HEK293 (cell line): ENCODE measurements at regions not wholly inside any gene's neighbourhood (a gene's known extent, or its start where the extent isn't known, plus 50 kb on each side); places are given as distances from the start of the nearest gene placed in this dataset.

Experiments used
- OSR2 ChIP-seq: fragments of 450-650 bp; formaldehyde crosslinking; IDR thresholded peaks from 2 replicates; pipeline ENCODE4 v1.5.1; 2016; ENCODE audit warnings: missing biosample characterization, missing genetic modification characterization
- REPIN1 ChIP-seq: fragments of 450-650 bp; formaldehyde crosslinking; IDR thresholded peaks from 2 replicates; pipeline ENCODE4 v1.5.1; 2017; ENCODE audit warnings: missing biosample characterization, missing genetic modification characterization, low read depth
- SCRT1 ChIP-seq: fragments of 450-650 bp; formaldehyde crosslinking; IDR thresholded peaks from 2 replicates; pipeline ENCODE4 v1.5.1; 2016; ENCODE audit warnings: missing biosample characterization, missing genetic modification characterization, borderline replicate concordance
- SP7 ChIP-seq: fragments of 450-650 bp; formaldehyde crosslinking; IDR thresholded peaks from 2 replicates; pipeline ENCODE4 v1.5.1; 2016; ENCODE audit warnings: missing biosample characterization, missing genetic modification characterization
- WT1 ChIP-seq: fragments of 450-650 bp; formaldehyde crosslinking; IDR thresholded peaks from 2 replicates; pipeline ENCODE4 v1.5.1; 2016; ENCODE audit warnings: missing biosample characterization, missing genetic modification characterization
- ZBTB21 ChIP-seq: fragments of 450-650 bp; formaldehyde crosslinking; IDR thresholded peaks from 2 replicates; pipeline ENCODE4 v1.5.1; 2017; ENCODE audit warnings: missing biosample characterization, missing genetic modification characterization
- ZBTB48 ChIP-seq: fragments of 450-650 bp; formaldehyde crosslinking; IDR thresholded peaks from 2 replicates; pipeline ENCODE4 v1.5.1; 2016; ENCODE audit warnings: missing biosample characterization, missing genetic modification characterization
- ZBTB8A ChIP-seq: fragments of 450-650 bp; formaldehyde crosslinking; IDR thresholded peaks from 2 replicates; pipeline ENCODE4 v1.5.1; 2016; ENCODE audit warnings: missing biosample characterization, missing genetic modification characterization
- ZIC2 ChIP-seq: fragments of 450-650 bp; formaldehyde crosslinking; IDR thresholded peaks from 2 replicates; pipeline ENCODE4 v1.5.1; 2016; ENCODE audit warnings: missing biosample characterization, missing genetic modification characterization
- ZNF2 ChIP-seq: fragments of 450-650 bp; formaldehyde crosslinking; IDR thresholded peaks from 2 replicates; pipeline ENCODE4 v1.5.1; 2016; ENCODE audit warnings: missing biosample characterization, missing genetic modification characterization
- ZNF248 ChIP-seq: fragments of 450-650 bp; formaldehyde crosslinking; IDR thresholded peaks from 2 replicates; pipeline ENCODE4 v1.5.1; 2017; ENCODE audit warnings: missing biosample characterization, missing genetic modification characterization
- ZNF561 ChIP-seq: fragments of 450-650 bp; IDR thresholded peaks from 2 replicates; pipeline ENCODE4 v1.5.1; 2018; ENCODE audit warnings: missing biosample characterization, missing genetic modification characterization, borderline replicate concordance
- ZNF600 ChIP-seq: fragments of 450-650 bp; formaldehyde crosslinking; IDR thresholded peaks from 2 replicates; pipeline ENCODE4 v1.5.1; 2016; ENCODE audit warnings: missing biosample characterization, missing genetic modification characterization
- ZNF610 ChIP-seq: fragments of 450-650 bp; formaldehyde crosslinking; IDR thresholded peaks from 2 replicates; pipeline ENCODE4 v1.5.1; 2016; ENCODE audit warnings: missing biosample characterization, missing genetic modification characterization, borderline replicate concordance
- ZNF747 ChIP-seq: fragments of 450-650 bp; formaldehyde crosslinking; IDR thresholded peaks from 2 replicates; pipeline ENCODE4 v1.5.1; 2016; ENCODE audit warnings: missing biosample characterization, missing genetic modification characterization
- ZNF843 ChIP-seq: fragments of 450-650 bp; formaldehyde crosslinking; IDR thresholded peaks from 2 replicates; pipeline ENCODE4 v1.5.1; 2016; ENCODE audit warnings: missing biosample characterization, missing genetic modification characterization
- ZSCAN30 ChIP-seq: fragments of 450-650 bp; IDR thresholded peaks from 2 replicates; pipeline ENCODE4 v1.5.1; 2018; ENCODE audit warnings: missing biosample characterization, mild to moderate bottlenecking, missing genetic modification characterization, moderate library complexity
- ZSCAN4 ChIP-seq: fragments of 450-650 bp; formaldehyde crosslinking; IDR thresholded peaks from 2 replicates; pipeline ENCODE4 v1.5.1; 2017; ENCODE audit warnings: missing biosample characterization, missing genetic modification characterization
- ZSCAN5A ChIP-seq: fragments of 450-650 bp; formaldehyde crosslinking; IDR thresholded peaks from 2 replicates; pipeline ENCODE4 v1.5.1; 2016; ENCODE audit warnings: missing biosample characterization, missing genetic modification characterization
- TF ChIP-seq, protein P1 (sequence below): fragments of 450-650 bp; formaldehyde crosslinking; conservative IDR thresholded peaks from 2 replicates; pipeline ENCODE4 v1.5.1; 2016; ENCODE audit warnings: low read depth, missing biosample characterization, missing genetic modification characterization
- TF ChIP-seq, protein P2 (sequence below): fragments of 450-650 bp; formaldehyde crosslinking; IDR thresholded peaks from 2 replicates; pipeline ENCODE4 v1.5.1; 2017; ENCODE audit warnings: missing biosample characterization, missing genetic modification characterization
- TF ChIP-seq, protein P3 (sequence below): IDR thresholded peaks from 2 replicates; pipeline ENCODE4 v1.6.1; 2011; ENCODE audit warnings: mild to moderate bottlenecking, low read depth, low read length, borderline replicate concordance
- TF ChIP-seq, protein P4 (sequence below): fragments of 450-650 bp; formaldehyde crosslinking; IDR thresholded peaks from 2 replicates; pipeline ENCODE4 v1.5.1; 2016; ENCODE audit warnings: missing biosample characterization, missing genetic modification characterization
- TF ChIP-seq, protein P5 (sequence below): fragments of 450-650 bp; formaldehyde crosslinking; IDR thresholded peaks from 2 replicates; pipeline ENCODE4 v1.5.1; 2016; ENCODE audit warnings: missing biosample characterization, missing genetic modification characterization
- TF ChIP-seq, protein P6 (sequence below): fragments of 450-650 bp; formaldehyde crosslinking; IDR thresholded peaks from 2 replicates; pipeline ENCODE4 v1.5.1; 2016; ENCODE audit warnings: missing biosample characterization, missing genetic modification characterization

- TF ChIP-seq, protein P1, sequence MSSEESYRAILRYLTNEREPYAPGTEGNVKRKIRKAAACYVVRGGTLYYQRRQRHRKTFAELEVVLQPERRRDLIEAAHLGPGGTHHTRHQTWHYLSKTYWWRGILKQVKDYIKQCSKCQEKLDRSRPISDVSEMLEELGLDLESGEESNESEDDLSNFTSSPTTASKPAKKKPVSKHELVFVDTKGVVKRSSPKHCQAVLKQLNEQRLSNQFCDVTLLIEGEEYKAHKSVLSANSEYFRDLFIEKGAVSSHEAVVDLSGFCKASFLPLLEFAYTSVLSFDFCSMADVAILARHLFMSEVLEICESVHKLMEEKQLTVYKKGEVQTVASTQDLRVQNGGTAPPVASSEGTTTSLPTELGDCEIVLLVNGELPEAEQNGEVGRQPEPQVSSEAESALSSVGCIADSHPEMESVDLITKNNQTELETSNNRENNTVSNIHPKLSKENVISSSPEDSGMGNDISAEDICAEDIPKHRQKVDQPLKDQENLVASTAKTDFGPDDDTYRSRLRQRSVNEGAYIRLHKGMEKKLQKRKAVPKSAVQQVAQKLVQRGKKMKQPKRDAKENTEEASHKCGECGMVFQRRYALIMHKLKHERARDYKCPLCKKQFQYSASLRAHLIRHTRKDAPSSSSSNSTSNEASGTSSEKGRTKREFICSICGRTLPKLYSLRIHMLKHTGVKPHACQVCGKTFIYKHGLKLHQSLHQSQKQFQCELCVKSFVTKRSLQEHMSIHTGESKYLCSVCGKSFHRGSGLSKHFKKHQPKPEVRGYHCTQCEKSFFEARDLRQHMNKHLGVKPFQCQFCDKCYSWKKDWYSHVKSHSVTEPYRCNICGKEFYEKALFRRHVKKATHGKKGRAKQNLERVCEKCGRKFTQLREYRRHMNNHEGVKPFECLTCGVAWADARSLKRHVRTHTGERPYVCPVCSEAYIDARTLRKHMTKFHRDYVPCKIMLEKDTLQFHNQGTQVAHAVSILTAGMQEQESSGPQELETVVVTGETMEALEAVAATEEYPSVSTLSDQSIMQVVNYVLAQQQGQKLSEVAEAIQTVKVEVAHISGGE (tag by site-specific recombination): no peak
- TF ChIP-seq ZSCAN5A (tag by site-specific recombination) (no peak), ZBTB48 (tag by site-specific recombination) (no peak), OSR2 (peak; percentile 89), ZIC2 (tag by site-specific recombination) (no peak), SCRT1 (tag by site-specific recombination) (no peak), ZNF248 (tag by site-specific recombination) (no peak), REPIN1 (no peak), ZNF561 (tag by site-specific recombination) (no peak), ZNF610 (peak; percentile 67; the same call in 1 of the 2 replicates), SP7 (tag by site-specific recombination) (peak; percentile 90), ZSCAN4 (tag by site-specific recombination) (0 out of 2 replicates have a peak, but pooled peaks have one; percentile 26), ZNF2 (tag by site-specific recombination) (peak; percentile 67; the same call in 1 of the 2 replicates), ZBTB8A (tag by site-specific recombination) (0 out of 2 replicates have a peak, but pooled peaks have one; percentile 29), ZNF747 (tag by site-specific recombination) (no peak), ZNF600 (tag by site-specific recombination) (peak; percentile 63; the same call in 1 of the 2 replicates), WT1 (peak; percentile 91), ZNF843 (peak; percentile 96), ZBTB21 (no peak), ZSCAN30 (tag by site-specific recombination) (peak; percentile 47; the same call in 1 of the 2 replicates)
- TF ChIP-seq, protein P2, sequence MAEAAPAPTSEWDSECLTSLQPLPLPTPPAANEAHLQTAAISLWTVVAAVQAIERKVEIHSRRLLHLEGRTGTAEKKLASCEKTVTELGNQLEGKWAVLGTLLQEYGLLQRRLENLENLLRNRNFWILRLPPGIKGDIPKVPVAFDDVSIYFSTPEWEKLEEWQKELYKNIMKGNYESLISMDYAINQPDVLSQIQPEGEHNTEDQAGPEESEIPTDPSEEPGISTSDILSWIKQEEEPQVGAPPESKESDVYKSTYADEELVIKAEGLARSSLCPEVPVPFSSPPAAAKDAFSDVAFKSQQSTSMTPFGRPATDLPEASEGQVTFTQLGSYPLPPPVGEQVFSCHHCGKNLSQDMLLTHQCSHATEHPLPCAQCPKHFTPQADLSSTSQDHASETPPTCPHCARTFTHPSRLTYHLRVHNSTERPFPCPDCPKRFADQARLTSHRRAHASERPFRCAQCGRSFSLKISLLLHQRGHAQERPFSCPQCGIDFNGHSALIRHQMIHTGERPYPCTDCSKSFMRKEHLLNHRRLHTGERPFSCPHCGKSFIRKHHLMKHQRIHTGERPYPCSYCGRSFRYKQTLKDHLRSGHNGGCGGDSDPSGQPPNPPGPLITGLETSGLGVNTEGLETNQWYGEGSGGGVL (tag by site-specific recombination): peak; percentile 47; the same call in 1 of the 2 replicates
- TF ChIP-seq, protein P3, sequence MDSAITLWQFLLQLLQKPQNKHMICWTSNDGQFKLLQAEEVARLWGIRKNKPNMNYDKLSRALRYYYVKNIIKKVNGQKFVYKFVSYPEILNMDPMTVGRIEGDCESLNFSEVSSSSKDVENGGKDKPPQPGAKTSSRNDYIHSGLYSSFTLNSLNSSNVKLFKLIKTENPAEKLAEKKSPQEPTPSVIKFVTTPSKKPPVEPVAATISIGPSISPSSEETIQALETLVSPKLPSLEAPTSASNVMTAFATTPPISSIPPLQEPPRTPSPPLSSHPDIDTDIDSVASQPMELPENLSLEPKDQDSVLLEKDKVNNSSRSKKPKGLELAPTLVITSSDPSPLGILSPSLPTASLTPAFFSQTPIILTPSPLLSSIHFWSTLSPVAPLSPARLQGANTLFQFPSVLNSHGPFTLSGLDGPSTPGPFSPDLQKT: no peak
- TF ChIP-seq, protein P4, sequence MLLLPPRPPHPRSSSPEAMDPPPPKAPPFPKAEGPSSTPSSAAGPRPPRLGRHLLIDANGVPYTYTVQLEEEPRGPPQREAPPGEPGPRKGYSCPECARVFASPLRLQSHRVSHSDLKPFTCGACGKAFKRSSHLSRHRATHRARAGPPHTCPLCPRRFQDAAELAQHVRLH: peak; percentile 81; the same call in 1 of the 2 replicates
- TF ChIP-seq, protein P5, sequence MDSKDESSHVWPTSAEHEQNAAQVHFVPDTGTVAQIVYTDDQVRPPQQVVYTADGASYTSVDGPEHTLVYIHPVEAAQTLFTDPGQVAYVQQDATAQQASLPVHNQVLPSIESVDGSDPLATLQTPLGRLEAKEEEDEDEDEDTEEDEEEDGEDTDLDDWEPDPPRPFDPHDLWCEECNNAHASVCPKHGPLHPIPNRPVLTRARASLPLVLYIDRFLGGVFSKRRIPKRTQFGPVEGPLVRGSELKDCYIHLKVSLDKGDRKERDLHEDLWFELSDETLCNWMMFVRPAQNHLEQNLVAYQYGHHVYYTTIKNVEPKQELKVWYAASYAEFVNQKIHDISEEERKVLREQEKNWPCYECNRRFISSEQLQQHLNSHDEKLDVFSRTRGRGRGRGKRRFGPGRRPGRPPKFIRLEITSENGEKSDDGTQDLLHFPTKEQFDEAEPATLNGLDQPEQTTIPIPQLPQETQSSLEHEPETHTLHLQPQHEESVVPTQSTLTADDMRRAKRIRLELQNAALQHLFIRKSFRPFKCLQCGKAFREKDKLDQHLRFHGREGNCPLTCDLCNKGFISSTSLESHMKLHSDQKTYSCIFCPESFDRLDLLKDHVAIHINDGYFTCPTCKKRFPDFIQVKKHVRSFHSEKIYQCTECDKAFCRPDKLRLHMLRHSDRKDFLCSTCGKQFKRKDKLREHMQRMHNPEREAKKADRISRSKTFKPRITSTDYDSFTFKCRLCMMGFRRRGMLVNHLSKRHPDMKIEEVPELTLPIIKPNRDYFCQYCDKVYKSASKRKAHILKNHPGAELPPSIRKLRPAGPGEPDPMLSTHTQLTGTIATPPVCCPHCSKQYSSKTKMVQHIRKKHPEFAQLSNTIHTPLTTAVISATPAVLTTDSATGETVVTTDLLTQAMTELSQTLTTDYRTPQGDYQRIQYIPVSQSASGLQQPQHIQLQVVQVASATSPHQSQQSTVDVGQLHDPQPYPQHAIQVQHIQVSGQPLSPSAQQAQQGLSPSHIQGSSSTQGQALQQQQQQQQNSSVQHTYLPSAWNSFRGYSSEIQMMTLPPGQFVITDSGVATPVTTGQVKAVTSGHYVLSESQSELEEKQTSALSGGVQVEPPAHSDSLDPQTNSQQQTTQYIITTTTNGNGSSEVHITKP (tag by site-specific recombination): peak; percentile 79
- TF ChIP-seq, protein P6, sequence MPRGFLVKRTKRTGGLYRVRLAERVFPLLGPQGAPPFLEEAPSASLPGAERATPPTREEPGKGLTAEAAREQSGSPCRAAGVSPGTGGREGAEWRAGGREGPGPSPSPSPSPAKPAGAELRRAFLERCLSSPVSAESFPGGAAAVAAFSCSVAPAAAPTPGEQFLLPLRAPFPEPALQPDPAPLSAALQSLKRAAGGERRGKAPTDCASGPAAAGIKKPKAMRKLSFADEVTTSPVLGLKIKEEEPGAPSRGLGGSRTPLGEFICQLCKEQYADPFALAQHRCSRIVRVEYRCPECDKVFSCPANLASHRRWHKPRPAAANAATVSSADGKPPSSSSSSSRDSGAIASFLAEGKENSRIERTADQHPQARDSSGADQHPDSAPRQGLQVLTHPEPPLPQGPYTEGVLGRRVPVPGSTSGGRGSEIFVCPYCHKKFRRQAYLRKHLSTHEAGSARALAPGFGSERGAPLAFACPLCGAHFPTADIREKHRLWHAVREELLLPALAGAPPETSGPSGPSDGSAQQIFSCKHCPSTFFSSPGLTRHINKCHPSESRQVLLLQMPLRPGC (tag by site-specific recombination): peak; percentile 83
Observed at GRCh38 chr15:39403640-39404117, 177.2 kb upstream of the THBS1 start (continued).
